HG02571 (cell line): ENCODE measurements at regions not wholly inside any gene's neighbourhood (a gene's known extent, or its start where the extent isn't known, plus 50 kb on each side); places are given as distances from the start of the nearest gene placed in this dataset.

Source experiments
- ATAC-seq: cut with Tn5 transposase; IDR thresholded peaks from one replicate; pipeline ENCODE4 v1.9.1; 2021; ENCODE audit warnings: mild to moderate bottlenecking, moderate library complexity; ENCODE audit not compliant: unreplicated experiment

- no peak for ATAC-seq
These were observed 187.1 kb upstream of the DDI1 start for GRCh38 chr11:103849366-103849765.

GRCh38 chr11:103850419-103851165 lies 185.8 kb upstream of the DDI1 start:
- ATAC-seq = no peak

- ATAC-seq = no peak
These were observed 185.2 kb upstream of the DDI1 start for GRCh38 chr11:103851166-103851651.
